ENCODE measurements at regions not wholly inside any gene's neighbourhood (a gene's known extent, or its start where the extent isn't known, plus 50 kb on each side); places are given as distances from the start of the nearest gene placed in this dataset.
A peak's percentile ranks its signal among the peaks of the same experiment; 100 is the strongest.
"Not testable (repeated sequence)": the region's sequence is repeated elsewhere in the genome, so short reads cannot be mapped to it uniquely, and the experiment has no call there.

- no peaks in the 10 kb centered on the region for H3K9me2 ChIP-seq (ENCODE audit: insufficient read depth, low read length)
- no peaks in the 10 kb centered on the region for H4K20me1 ChIP-seq (ENCODE audit: insufficient read depth)
- H3K4me3 ChIP-seq (ENCODE audit: low read length), result peak overlapping the region; percentile 13
- no peaks in the 10 kb centered on the region for H3K79me2 ChIP-seq (replicated peaks; ENCODE audit: insufficient read depth, low read length)
- no peaks in the 10 kb centered on the region for H3K27me3 ChIP-seq (ENCODE audit: insufficient read depth, low read depth, low read length)
- no peak overlapping the region for H3K9ac ChIP-seq (ENCODE audit: low read length)
- no peak overlapping the region for H3K27ac ChIP-seq (ENCODE audit: low read length)
- no peaks in the 10 kb centered on the region for H3K36me3 ChIP-seq (ENCODE audit: insufficient read depth, low read length)
- H2AFZ ChIP-seq (ENCODE audit: low read depth, low read length), result no peak overlapping the region
- no peak overlapping the region for H3K4me2 ChIP-seq (ENCODE audit: low read length)
- TF ChIP-seq RAD21 (conservative IDR thresholded peaks at IDR 0.05), result no peak
- no peak for TF ChIP-seq REST (IDR thresholded peaks at IDR 0.05; ENCODE audit: borderline replicate concordance)
- no peak for TF ChIP-seq EZH2 (IDR thresholded peaks at IDR 0.05; ENCODE audit: borderline replicate concordance, insufficient read depth, low read length, poor library complexity, severe bottlenecking)
- no peak for TF ChIP-seq POLR2AphosphoS5 (IDR thresholded peaks at IDR 0.05)
- TF ChIP-seq MXI1 (conservative IDR thresholded peaks at IDR 0.05; ENCODE audit: poor library complexity, severe bottlenecking), result no peak
- no peak for TF ChIP-seq CTCF (IDR thresholded peaks at IDR 0.05; ENCODE audit: poor library complexity, severe bottlenecking)
- TF ChIP-seq TAF1 (IDR thresholded peaks at IDR 0.05; ENCODE audit: low read depth), result no peak
- TF ChIP-seq SMC3 (conservative IDR thresholded peaks at IDR 0.05; ENCODE audit: poor library complexity), result no peak
- no peak for TF ChIP-seq EP300 (conservative IDR thresholded peaks at IDR 0.05; ENCODE audit: poor library complexity, severe bottlenecking)
- H3K9me3 ChIP-seq (ENCODE audit: low read length), result no peaks in the 10 kb centered on the region
- H3F3A ChIP-seq (ENCODE audit: insufficient read depth, low read length, poor library complexity, severe bottlenecking), result no peaks in the 10 kb centered on the region
These were observed 273.8 kb upstream of the SFSWAP start for GRCh38 chr12:131436922-131437705.

- Histone ChIP-seq H3K36me3 (ENCODE audit: insufficient read depth, low read length) (no peaks in the 10 kb centered on the region), H3K9ac (ENCODE audit: low read length) (no peak overlapping the region), H3K27ac (ENCODE audit: low read length) (no peak overlapping the region), H2AFZ (ENCODE audit: low read depth, low read length) (no peak overlapping the region), H3K4me3 (ENCODE audit: low read length) (no peak overlapping the region), H3K9me3 (ENCODE audit: low read length) (no peaks in the 10 kb centered on the region), H3K27me3 (ENCODE audit: insufficient read depth, low read depth, low read length) (no peaks in the 10 kb centered on the region), H3K4me2 (ENCODE audit: low read length) (no peak overlapping the region), H3F3A (ENCODE audit: insufficient read depth, low read length, poor library complexity, severe bottlenecking) (no peaks in the 10 kb centered on the region), H4K20me1 (ENCODE audit: insufficient read depth) (no peaks in the 10 kb centered on the region), H3K79me2 (replicated peaks; ENCODE audit: insufficient read depth, low read length) (no peaks in the 10 kb centered on the region), H3K9me2 (ENCODE audit: insufficient read depth, low read length) (no peaks in the 10 kb centered on the region)
- TF ChIP-seq MXI1 (conservative IDR thresholded peaks at IDR 0.05; ENCODE audit: poor library complexity, severe bottlenecking), result no peak
- no peak for TF ChIP-seq TAF1 (IDR thresholded peaks at IDR 0.05; ENCODE audit: low read depth)
- no peak for TF ChIP-seq RAD21 (conservative IDR thresholded peaks at IDR 0.05)
- TF ChIP-seq POLR2AphosphoS5 (IDR thresholded peaks at IDR 0.05), result no peak
- TF ChIP-seq CTCF (IDR thresholded peaks at IDR 0.05; ENCODE audit: poor library complexity, severe bottlenecking), result no peak
- no peak for TF ChIP-seq EP300 (conservative IDR thresholded peaks at IDR 0.05; ENCODE audit: poor library complexity, severe bottlenecking)
These were observed 273.0 kb upstream of the SFSWAP start for GRCh38 chr12:131437706-131438492.

- not testable (repeated sequence) for H3K27me3 ChIP-seq (ENCODE audit: insufficient read depth, low read depth, low read length); H3K9ac ChIP-seq (ENCODE audit: low read length); H2AFZ ChIP-seq (ENCODE audit: low read depth, low read length); H3K79me2 ChIP-seq (replicated peaks; ENCODE audit: insufficient read depth, low read length); H3K27ac ChIP-seq (ENCODE audit: low read length); H3K9me3 ChIP-seq (ENCODE audit: low read length); H3K9me2 ChIP-seq (ENCODE audit: insufficient read depth, low read length); H3K4me2 ChIP-seq (ENCODE audit: low read length); H4K20me1 ChIP-seq (ENCODE audit: insufficient read depth); H3K36me3 ChIP-seq (ENCODE audit: insufficient read depth, low read length); H3K4me3 ChIP-seq (ENCODE audit: low read length); H3F3A ChIP-seq (ENCODE audit: insufficient read depth, low read length, poor library complexity, severe bottlenecking)
These were observed 272.4 kb upstream of the SFSWAP start for GRCh38 chr12:131438493-131438835.

Measured in neural cell (in vitro differentiated cells).